Panc1 (cell line): ENCODE measurements at regions not wholly inside any gene's neighbourhood (a gene's known extent, or its start where the extent isn't known, plus 50 kb on each side); places are given as distances from the start of the nearest gene placed in this dataset.

ENCODE experiments used
- REST ChIP-seq, 2 experiments: IDR thresholded peaks; 2 replicates each; pipeline ENCODE4 v1.6.1; 2011 to 2012; ENCODE audit warnings: low read depth in 2 of 2, control low read depth in 1 of 2, low read length in 1 of 2, mild to moderate bottlenecking in 1 of 2, moderate library complexity in 1 of 2; ENCODE audit not compliant: insufficient read depth in 1 of 2
- SIN3A ChIP-seq: IDR thresholded peaks from 2 replicates; pipeline ENCODE4 v1.6.1; 2012; ENCODE audit warnings: low read depth, mild to moderate bottlenecking, low read length, moderate library complexity, borderline replicate concordance; ENCODE audit not compliant: insufficient read depth
- TCF7L2 ChIP-seq: IDR thresholded peaks from 2 replicates; pipeline ENCODE4 v1.6.1; 2011; ENCODE audit warnings: mild to moderate bottlenecking, low read depth, low read length, inconsistent platforms
- TF ChIP-seq, protein P1 (sequence below): fragments of 450-650 bp; IDR thresholded peaks from 2 replicates; pipeline ENCODE4 v1.5.1; 2017; ENCODE audit warnings: mild to moderate bottlenecking

GRCh38 chr3:153055217-153055616, 106.8 kb upstream of the RAP2B start:
- TF ChIP-seq, protein P1, sequence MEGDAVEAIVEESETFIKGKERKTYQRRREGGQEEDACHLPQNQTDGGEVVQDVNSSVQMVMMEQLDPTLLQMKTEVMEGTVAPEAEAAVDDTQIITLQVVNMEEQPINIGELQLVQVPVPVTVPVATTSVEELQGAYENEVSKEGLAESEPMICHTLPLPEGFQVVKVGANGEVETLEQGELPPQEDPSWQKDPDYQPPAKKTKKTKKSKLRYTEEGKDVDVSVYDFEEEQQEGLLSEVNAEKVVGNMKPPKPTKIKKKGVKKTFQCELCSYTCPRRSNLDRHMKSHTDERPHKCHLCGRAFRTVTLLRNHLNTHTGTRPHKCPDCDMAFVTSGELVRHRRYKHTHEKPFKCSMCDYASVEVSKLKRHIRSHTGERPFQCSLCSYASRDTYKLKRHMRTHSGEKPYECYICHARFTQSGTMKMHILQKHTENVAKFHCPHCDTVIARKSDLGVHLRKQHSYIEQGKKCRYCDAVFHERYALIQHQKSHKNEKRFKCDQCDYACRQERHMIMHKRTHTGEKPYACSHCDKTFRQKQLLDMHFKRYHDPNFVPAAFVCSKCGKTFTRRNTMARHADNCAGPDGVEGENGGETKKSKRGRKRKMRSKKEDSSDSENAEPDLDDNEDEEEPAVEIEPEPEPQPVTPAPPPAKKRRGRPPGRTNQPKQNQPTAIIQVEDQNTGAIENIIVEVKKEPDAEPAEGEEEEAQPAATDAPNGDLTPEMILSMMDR: no peak
- TF ChIP-seq REST (IDR thresholded peaks at IDR 0.05; ENCODE audit: insufficient read depth in 1 of 2, low read depth in 2 of 2, low read length in 1 of 2) (no peak), TCF7L2 (no peak), SIN3A (no peak)
